Esophagus squamous epithelium (tissue), 4 donors: ENCODE measurements at regions not wholly inside any gene's neighbourhood (a gene's known extent, or its start where the extent isn't known, plus 50 kb on each side); places are given as distances from the start of the nearest gene placed in this dataset.

Experiments
- POLR2A ChIP-seq, 4 donors: fragments of 450-650 bp; IDR thresholded peaks; one replicate each; pipeline ENCODE4 v1.6.1; 2017; ENCODE audit warnings: antibody characterized with exemption in 4 of 4, mild to moderate bottlenecking in 4 of 4, moderate library complexity in 3 of 4
- TF ChIP-seq, protein P1 (sequence below), 6 experiments: fragments of 450-650 bp in 4 of 6; fragments of 200-600 bp in 2 of 6; sonication (generic) in 2 of 6; IDR thresholded peaks; one replicate each; pipeline ENCODE4 v1.5.1; 2016 to 2019; ENCODE audit warnings: antibody characterized with exemption in 6 of 6, mild to moderate bottlenecking in 4 of 6, moderate library complexity in 4 of 6

DNA sequence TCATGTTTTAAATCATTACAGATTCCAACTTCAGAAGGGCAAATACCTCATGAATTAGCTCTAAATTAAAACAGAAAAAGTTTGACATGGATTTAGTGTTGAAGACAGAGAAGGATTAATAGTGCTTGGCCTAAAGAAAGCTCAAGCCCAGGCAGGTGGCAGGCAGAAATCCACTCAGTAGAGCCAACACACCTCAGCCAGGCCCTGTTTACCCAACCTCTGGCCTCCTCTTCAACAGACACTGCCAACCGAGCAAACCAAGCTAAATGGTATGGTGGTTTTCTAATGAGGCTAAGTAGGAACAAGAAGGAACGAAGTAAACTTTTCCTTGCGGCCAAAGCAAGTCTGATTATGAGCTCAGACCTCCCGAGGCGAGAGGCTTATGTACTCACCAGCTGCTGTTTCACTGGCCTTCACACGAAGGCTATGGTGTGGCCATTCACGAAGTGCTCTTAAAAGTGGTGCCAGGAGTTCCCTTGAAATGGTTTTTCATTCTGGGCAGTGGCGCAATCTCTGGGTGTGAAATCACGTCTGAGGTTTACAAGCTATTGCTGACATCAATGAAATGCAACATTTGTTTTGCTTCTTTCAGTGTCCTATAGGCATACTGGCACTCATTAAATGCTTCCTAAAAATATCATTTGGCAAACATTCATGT is 124.1 kb upstream of the LGR5 start:
- TF ChIP-seq, protein P1, sequence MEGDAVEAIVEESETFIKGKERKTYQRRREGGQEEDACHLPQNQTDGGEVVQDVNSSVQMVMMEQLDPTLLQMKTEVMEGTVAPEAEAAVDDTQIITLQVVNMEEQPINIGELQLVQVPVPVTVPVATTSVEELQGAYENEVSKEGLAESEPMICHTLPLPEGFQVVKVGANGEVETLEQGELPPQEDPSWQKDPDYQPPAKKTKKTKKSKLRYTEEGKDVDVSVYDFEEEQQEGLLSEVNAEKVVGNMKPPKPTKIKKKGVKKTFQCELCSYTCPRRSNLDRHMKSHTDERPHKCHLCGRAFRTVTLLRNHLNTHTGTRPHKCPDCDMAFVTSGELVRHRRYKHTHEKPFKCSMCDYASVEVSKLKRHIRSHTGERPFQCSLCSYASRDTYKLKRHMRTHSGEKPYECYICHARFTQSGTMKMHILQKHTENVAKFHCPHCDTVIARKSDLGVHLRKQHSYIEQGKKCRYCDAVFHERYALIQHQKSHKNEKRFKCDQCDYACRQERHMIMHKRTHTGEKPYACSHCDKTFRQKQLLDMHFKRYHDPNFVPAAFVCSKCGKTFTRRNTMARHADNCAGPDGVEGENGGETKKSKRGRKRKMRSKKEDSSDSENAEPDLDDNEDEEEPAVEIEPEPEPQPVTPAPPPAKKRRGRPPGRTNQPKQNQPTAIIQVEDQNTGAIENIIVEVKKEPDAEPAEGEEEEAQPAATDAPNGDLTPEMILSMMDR (IDR thresholded peaks at IDR 0.05): no peak
- TF ChIP-seq POLR2A (IDR thresholded peaks at IDR 0.05): no peak
